Transverse colon (tissue), 4 donors: ENCODE measurements at regions not wholly inside any gene's neighbourhood (a gene's known extent, or its start where the extent isn't known, plus 50 kb on each side); places are given as distances from the start of the nearest gene placed in this dataset.
"Not testable (repeated sequence)": the region's sequence is repeated elsewhere in the genome, so short reads cannot be mapped to it uniquely, and the experiment has no call there.

ENCODE experiments used
- DNase-seq: peaks from one replicate; pipeline ENCODE4 v3.0.0-alpha.2; 2019
- H3K27ac ChIP-seq, 4 donors: fragments of 200-600 bp; sonication (generic); 2 replicates each; pipeline ENCODE4 v1.5.1; 2016 to 2018; ENCODE audit warnings: inconsistent platforms in 4 of 4
- H3K27me3 ChIP-seq: fragments of 200-600 bp; sonication (generic); 2 replicates; pipeline ENCODE4 v1.5.1; 2017; ENCODE audit warnings: inconsistent platforms
- H3K36me3 ChIP-seq, 4 donors: fragments of 200-600 bp; sonication (generic); 2 replicates each; pipeline ENCODE4 v1.5.1; 2017 to 2019; ENCODE audit warnings: inconsistent platforms in 4 of 4
- H3K4me1 ChIP-seq, 4 donors: fragments of 200-600 bp; sonication (generic); 2 replicates each; pipeline ENCODE4 v1.5.1; 2017 to 2020; ENCODE audit warnings: inconsistent platforms in 4 of 4
- H3K4me3 ChIP-seq, 4 donors: fragments of 200-600 bp; sonication (generic); 1 replicate in 1 of 4; 2 replicates in 3 of 4; pipeline versions ENCODE4 v1.5.1 to v1.6.1; 2017 to 2019; ENCODE audit warnings: inconsistent platforms in 4 of 4
- H3K9me3 ChIP-seq, 2 donors: fragments of 200-600 bp; sonication (generic); 2 replicates each; pipeline ENCODE4 v1.5.1; 2017 to 2019; ENCODE audit warnings: inconsistent platforms in 2 of 2
- CTCF ChIP-seq, 5 experiments: fragments of 200-600 bp in 3 of 5; fragments of 450-650 bp in 2 of 5; sonication (generic) in 3 of 5; IDR thresholded peaks; 1 replicate in 2 of 5; 2 replicates in 3 of 5; pipeline ENCODE4 v1.5.1; 2016 to 2017; ENCODE audit warnings: antibody characterized with exemption in 5 of 5, inconsistent platforms in 3 of 5, mild to moderate bottlenecking in 2 of 5, moderate library complexity in 1 of 5
- EP300 ChIP-seq: sonication (generic); formaldehyde crosslinking; IDR thresholded peaks from one replicate; pipeline ENCODE4 v1.6.1; 2017; ENCODE audit warnings: antibody characterized with exemption, low read depth
- POLR2A ChIP-seq: fragments of 450-650 bp; IDR thresholded peaks from one replicate; pipeline ENCODE4 v1.6.1; 2016; ENCODE audit warnings: antibody characterized with exemption, mild to moderate bottlenecking, moderate library complexity
- POLR2AphosphoS5 ChIP-seq, 3 donors: sonication (generic); formaldehyde crosslinking; IDR thresholded peaks; one replicate each; pipeline ENCODE4 v1.6.1; 2016; ENCODE audit warnings: antibody characterized with exemption in 3 of 3
- WGBS, 2 donors: methylation state at CpG; one replicate each; pipeline ENCODE4 v1.1.5; 2018; ENCODE audit warnings: low coverage in 1 of 2; 5-methylcytosine and 5-hydroxymethylcytosine counted together
- in situ Hi-C, 4 donors: fragments of 200-750 bp; cut with MboI; loops; one replicate each; pipeline versions ENCODE4 v1.15.0 to v1.15.1; 2017; ENCODE audit warnings: low sequenced_read_pairs in 3 of 4, low pct_ligation_motif_present in 1 of 4, low pct_unique_long_range_greater_than_20kb in 1 of 4
- intact Hi-C: fragments of 100-400 bp; cut with DNase I; formaldehyde crosslinking; loops from one replicate; pipeline ENCODE4 v1.15.1; 2023; ENCODE audit warnings: low total_unique reads

GRCh38 chr11:11207428-11207827 is 145.6 kb downstream of the CSNK2A3 start:
- Histone ChIP-seq H3K36me3 (no peaks in the 10 kb centered on the region), H3K4me3 (no peak overlapping the region), H3K27me3 (peaks cover 7% of the 10 kb centered on the region), H3K9me3 (no peaks in the 10 kb centered on the region), H3K27ac (no peak overlapping the region), H3K4me1 (no peaks in the 10 kb centered on the region)
- WGBS, 2 donors = 69 to 81% methylated on average over 3 of the region's 3 CpGs
- intact Hi-C loops = no loop called here
- TF ChIP-seq POLR2AphosphoS5 (IDR thresholded peaks at IDR 0.05) (no peak), CTCF (IDR thresholded peaks at IDR 0.05) (no peak), POLR2A (no peak), EP300 (no peak)
- no peak for DNase-seq
- in situ Hi-C loops = no loop called here

- TF ChIP-seq POLR2AphosphoS5 (IDR thresholded peaks at IDR 0.05) = no peak
- no peak for TF ChIP-seq POLR2A
- no peak for TF ChIP-seq EP300
- TF ChIP-seq CTCF (IDR thresholded peaks at IDR 0.05) = no peak
- H3K27ac ChIP-seq = no peak overlapping the region
These were observed 146.6 kb downstream of the CSNK2A3 start for GRCh38 chr11:11206484-11206883.

GRCh38 chr11:11202885-11203284 is 150.2 kb downstream of the CSNK2A3 start:
- TF ChIP-seq CTCF (IDR thresholded peaks at IDR 0.05) (no peak), POLR2AphosphoS5 (IDR thresholded peaks at IDR 0.05) (no peak), EP300 (no peak), POLR2A (no peak)

More at GRCh38 chr11:11206484-11206883, 146.6 kb downstream of the CSNK2A3 start:
- peaks cover 7% of the 10 kb centered on the region for H3K27me3 ChIP-seq
- no peak for DNase-seq
- H3K36me3 ChIP-seq = no peaks in the 10 kb centered on the region
- H3K4me3 ChIP-seq = no peak overlapping the region
- intact Hi-C loops (no loop called here), in situ Hi-C loops (no loop called here)
- no peaks in the 10 kb centered on the region for H3K4me1 ChIP-seq
- no peaks in the 10 kb centered on the region for H3K9me3 ChIP-seq
- WGBS, 2 donors = 76 to 84% methylated on average over 4 to 7 of the region's 7 CpGs

DNA sequence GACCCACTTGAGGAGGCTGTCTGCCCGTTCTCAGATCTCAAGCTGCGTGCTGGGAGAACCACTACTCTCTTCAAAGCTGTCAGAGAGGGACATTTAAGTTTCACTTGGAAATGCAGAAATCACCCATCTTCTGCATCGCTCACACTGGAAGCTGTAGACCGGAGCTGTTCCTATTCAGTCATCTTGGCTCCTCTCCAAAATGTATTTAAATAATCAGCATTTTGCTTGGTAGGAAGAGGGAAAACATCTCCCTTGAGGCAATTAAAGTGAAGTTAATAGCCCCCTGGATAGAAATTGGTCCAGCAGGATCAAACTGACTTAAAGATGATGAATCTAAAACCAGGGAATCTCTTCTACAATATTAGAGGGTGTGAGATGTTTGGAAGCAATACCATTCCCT is 151.7 kb downstream of the CSNK2A3 start:
- H3K4me1 ChIP-seq, H3K27ac ChIP-seq, H3K36me3 ChIP-seq, H3K9me3 ChIP-seq, H3K4me3 ChIP-seq, in situ Hi-C loops, intact Hi-C loops, H3K27me3 ChIP-seq, DNase-seq: not testable (repeated sequence)
- 70 to 94% methylated on average over 2 to 4 of the region's 4 CpGs for WGBS, 2 donors

More at GRCh38 chr11:11202885-11203284, 150.2 kb downstream of the CSNK2A3 start:
- Histone ChIP-seq H3K4me1 (no peaks in the 10 kb centered on the region), H3K36me3 (no peaks in the 10 kb centered on the region), H3K9me3 (no peaks in the 10 kb centered on the region), H3K4me3 (no peak overlapping the region), H3K27me3 (peaks cover 7% of the 10 kb centered on the region), H3K27ac (no peak overlapping the region)
- DNase-seq = no peak
- intact Hi-C loops = no loop called here
- 69 to 79% methylated on average over 2 of the region's 2 CpGs for WGBS, 2 donors
- in situ Hi-C loops = no loop called here

GRCh38 chr11:11192541-11192940 is 160.5 kb downstream of the CSNK2A3 start:
- intact Hi-C loops = no loop called here
- H3K9me3 ChIP-seq = no peaks in the 10 kb centered on the region
- H3K4me3 ChIP-seq = no peak overlapping the region
- DNase-seq = no peak
- no peak overlapping the region for H3K27ac ChIP-seq
- WGBS, 2 donors = 72 to 96% methylated on average over 3 of the region's 3 CpGs
- in situ Hi-C loops = no loop called here
- TF ChIP-seq POLR2AphosphoS5 (IDR thresholded peaks at IDR 0.05) = no peak
- TF ChIP-seq CTCF (IDR thresholded peaks at IDR 0.05) = no peak
- no peak for TF ChIP-seq EP300
- no peak for TF ChIP-seq POLR2A
- no peaks in the 10 kb centered on the region for H3K36me3 ChIP-seq
- H3K4me1 ChIP-seq = no peaks in the 10 kb centered on the region
- no peaks in the 10 kb centered on the region for H3K27me3 ChIP-seq
